Adipose tissue (tissue), 3 donors: ENCODE measurements at regions not wholly inside any gene's neighbourhood (a gene's known extent, or its start where the extent isn't known, plus 50 kb on each side); places are given as distances from the start of the nearest gene placed in this dataset.
"Not testable (repeated sequence)": the region's sequence is repeated elsewhere in the genome, so short reads cannot be mapped to it uniquely, and the experiment has no call there.

Experiments used
- H3K27ac ChIP-seq: one replicate; pipeline ENCODE4 v1.5.1; 2013; ENCODE audit warnings: low read depth, low read length
- WGBS, 3 donors: extraction: QIAGEN DNeasy Blood & Tissue Kit; methylation state at CpG; one replicate each; pipeline ENCODE4 v1.1.7; 2013; 5-methylcytosine and 5-hydroxymethylcytosine counted together
- donor health status: healthy with polysubstance abuse.
- donor health status: Bipolar disorder and iron deficiency.
- donor health status: healthy.

GRCh38 chr13:50376895-50377575 lies 361.8 kb downstream of the KCNRG start:
- WGBS, 3 donors, result 81 to 91% (median 88%) methylated on average over 1 of the region's 1 CpG
- no peak overlapping the region for H3K27ac ChIP-seq

GRCh38 chr13:50377726-50378270 lies 362.6 kb downstream of the KCNRG start:
- WGBS, 3 donors, result 70 to 97% (median 89%) methylated on average over 2 of the region's 2 CpGs
- no peak overlapping the region for H3K27ac ChIP-seq

DNA sequence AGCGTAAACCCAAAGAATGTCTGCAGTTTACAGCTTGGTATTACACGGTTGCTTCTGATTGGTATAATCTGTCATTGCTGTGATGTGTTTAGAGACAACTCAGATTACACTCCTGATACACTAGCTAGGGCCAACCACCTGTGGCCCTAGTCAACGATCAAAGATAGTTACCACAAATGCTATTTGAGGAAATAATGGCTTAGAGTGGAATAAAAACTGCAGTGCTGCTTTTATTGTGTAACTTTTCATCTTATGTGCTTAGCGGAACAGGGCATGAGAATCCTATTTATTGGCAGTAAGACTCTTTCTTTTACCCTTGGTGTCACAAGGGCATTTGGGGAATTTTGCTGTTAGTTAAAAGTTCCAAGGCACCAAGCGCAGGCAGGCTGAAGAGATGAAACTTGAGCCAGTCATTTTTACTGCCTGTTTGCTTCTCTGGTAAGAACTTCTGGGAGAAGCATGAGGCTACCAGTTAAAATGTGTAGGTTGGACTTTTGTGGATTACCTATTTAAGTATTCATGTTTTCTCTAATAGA lies 363.3 kb downstream of the KCNRG start:
- H3K27ac ChIP-seq, result no peak overlapping the region
- WGBS, 3 donors, result 68 to 79% (median 74%) methylated on average over 5 of the region's 5 CpGs

DNA sequence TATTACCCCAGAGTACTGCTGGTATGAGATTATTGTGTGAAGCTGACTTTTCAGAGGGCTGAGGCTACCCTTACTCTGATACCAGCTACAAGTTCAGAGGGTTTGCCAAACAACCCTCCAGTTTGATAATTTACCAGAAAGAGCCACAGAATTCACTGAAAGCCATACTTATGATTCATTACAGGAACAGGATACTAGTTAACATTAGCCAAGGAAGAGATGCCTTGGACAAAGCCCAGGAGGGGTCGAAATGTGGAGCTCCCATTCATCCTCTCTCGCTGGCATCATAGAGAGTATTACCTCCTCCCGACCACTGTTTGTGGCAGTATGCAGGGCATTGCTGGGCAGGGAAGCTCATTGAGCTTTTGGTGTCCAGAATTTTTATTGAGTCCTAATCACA lies 364.3 kb downstream of the KCNRG start:
- WGBS, 3 donors, result 56 to 79% (median 76%) methylated on average over 3 of the region's 3 CpGs
- no peak overlapping the region for H3K27ac ChIP-seq

- H3K27ac ChIP-seq, result no peak overlapping the region
Observed at GRCh38 chr13:50380905-50381304, 365.7 kb downstream of the KCNRG start.

DNA sequence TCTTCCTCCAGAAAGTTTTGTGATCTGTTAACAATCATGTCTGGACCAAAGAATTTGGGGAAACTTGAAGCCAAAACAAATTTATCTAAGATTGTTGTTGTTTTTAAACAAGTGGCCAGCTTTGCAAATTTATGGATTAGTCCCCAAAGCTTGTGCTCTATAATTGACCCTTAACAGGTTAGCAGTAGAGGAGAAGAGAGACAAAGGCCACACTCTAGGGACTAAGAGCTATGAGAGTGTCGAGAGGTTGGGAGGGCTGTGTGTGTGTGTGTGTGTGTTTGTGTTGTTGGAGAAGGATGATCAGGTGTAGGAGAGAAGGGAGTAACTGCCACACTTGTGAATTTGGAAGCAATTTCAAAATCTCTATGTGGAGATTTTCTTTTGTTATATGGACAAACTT lies 367.3 kb downstream of the KCNRG start:
- no peak overlapping the region for H3K27ac ChIP-seq
- WGBS, 3 donors, result 89 to 95% (median 92%) methylated on average over 1 of the region's 1 CpG

DNA sequence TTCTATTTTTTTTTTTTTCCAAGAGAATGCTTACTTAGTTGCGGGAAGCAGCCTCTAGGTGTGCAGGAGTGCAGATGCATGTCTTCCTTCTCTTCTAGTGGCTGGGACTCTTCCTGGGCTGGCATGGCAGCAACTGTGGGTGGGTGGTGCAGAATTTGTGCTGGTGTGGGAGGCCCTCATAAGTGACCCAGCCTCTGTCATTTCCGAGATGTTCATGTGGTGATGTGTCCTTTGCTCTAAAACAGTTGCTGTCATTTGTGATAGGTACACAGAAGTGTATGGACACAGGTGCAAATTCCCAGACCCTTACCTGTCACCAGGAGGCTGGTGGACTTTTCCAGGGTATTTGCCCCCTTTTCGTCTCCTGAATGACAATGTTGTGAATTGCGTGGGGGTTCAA lies 367.7 kb downstream of the KCNRG start:
- WGBS, 3 donors, result 71 to 84% (median 80%) methylated on average over 4 of the region's 4 CpGs
- no peak overlapping the region for H3K27ac ChIP-seq

- 93 to 100% (median 96%) methylated on average over 1 of the region's 1 CpG for WGBS, 3 donors
- no peak overlapping the region for H3K27ac ChIP-seq
Observed at GRCh38 chr13:50384724-50385123, 369.5 kb downstream of the KCNRG start.

GRCh38 chr13:50386541-50387050 lies 371.4 kb downstream of the KCNRG start:
- 58 to 70% (median 67%) methylated on average over 10 of the region's 10 CpGs for WGBS, 3 donors
- H3K27ac ChIP-seq, result no peak overlapping the region

- no peak overlapping the region for H3K27ac ChIP-seq
- 67 to 80% (median 70%) methylated on average over 6 of the region's 6 CpGs for WGBS, 3 donors
Observed at GRCh38 chr13:50387051-50387581, 371.9 kb downstream of the KCNRG start.

- 70 to 82% (median 73%) methylated on average over 3 of the region's 3 CpGs for WGBS, 3 donors
- no peak overlapping the region for H3K27ac ChIP-seq
Observed at GRCh38 chr13:50388481-50388880, 373.2 kb downstream of the KCNRG start.

GRCh38 chr13:50389726-50390125 lies 374.5 kb downstream of the KCNRG start:
- no peak overlapping the region for H3K27ac ChIP-seq

DNA sequence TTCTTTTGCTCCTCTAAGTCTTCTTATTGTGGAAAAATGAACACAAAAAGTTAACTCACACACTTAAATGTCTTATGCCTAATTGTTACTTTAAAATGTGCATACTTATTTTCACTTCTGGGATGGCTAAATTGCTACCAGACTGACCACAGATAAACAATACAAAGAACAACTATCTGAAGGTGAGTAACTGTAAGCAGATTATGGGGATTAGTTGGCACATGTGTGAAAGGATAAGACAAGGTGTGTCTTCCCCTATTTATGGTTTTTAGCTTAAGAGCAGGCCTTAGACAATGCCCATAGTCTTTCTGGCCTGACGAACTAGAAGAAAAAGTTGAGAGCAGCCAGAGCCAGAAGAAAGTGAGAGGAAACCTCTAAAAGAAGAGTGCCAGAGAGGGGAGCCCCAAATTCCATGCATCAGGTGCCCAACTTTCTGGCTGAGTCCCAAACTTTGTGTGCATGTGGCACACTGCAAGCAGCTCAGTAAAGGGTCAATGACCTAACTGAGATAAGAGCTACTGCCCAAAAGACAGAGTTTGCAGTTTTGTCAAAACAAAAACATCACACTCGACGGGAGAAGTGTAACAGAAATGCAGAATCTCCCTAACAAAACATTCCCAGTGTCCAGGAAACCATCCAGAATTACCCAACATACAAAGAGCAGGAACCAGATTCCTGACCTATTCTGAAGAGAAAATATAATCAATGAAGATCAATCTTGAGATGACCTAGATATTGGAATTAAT lies 375.4 kb downstream of the KCNRG start:
- WGBS, 3 donors, result 75 to 83% (median 80%) methylated on average over 3 of the region's 3 CpGs

More at GRCh38 chr13:50389726-50390125, 374.5 kb downstream of the KCNRG start:
- 76 to 88% (median 80%) methylated on average over 4 of the region's 4 CpGs for WGBS, 3 donors

DNA sequence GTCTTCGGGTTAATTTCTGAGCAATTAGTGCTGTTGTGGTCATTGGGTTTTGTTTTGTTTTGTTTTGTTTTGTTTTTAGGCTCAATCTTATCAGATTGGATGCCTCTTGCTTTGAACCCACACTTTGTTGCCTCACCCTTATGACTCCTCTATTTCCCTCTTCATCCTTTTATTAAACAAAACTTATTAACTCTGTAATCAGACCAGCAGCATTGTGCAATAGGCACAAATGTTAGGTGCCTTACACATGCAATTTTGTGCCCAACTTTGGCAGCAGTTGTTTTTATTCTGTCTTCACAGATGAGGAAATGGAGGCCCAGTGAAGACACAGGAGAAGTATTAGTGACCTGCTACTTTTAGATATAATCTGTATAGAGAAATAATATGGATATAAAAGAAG lies 377.7 kb downstream of the KCNRG start:
- no peak overlapping the region for H3K27ac ChIP-seq
- 93 to 97% (median 94%) methylated on average over 1 of the region's 1 CpG for WGBS, 3 donors

More for the DNA sequence above, 375.4 kb downstream of the KCNRG start:
- H3K27ac ChIP-seq, result no peak overlapping the region

- no peak overlapping the region for H3K27ac ChIP-seq
- WGBS, 3 donors, result 54 to 70% (median 65%) methylated on average over 6 of the region's 6 CpGs
Observed at GRCh38 chr13:50393628-50394027, 378.4 kb downstream of the KCNRG start.

GRCh38 chr13:50396001-50396400 lies 380.8 kb downstream of the KCNRG start:
- H3K27ac ChIP-seq, result no peak overlapping the region

GRCh38 chr13:50396618-50397017 lies 381.4 kb downstream of the KCNRG start:
- WGBS, 3 donors, result 93 to 98% (median 97%) methylated on average over 27 to 31 of the region's 31 CpGs
- not testable (repeated sequence) for H3K27ac ChIP-seq

- WGBS, 3 donors, result 57 to 79% (median 77%) methylated on average over 3 of the region's 3 CpGs
- no peak overlapping the region for H3K27ac ChIP-seq
Observed at GRCh38 chr13:50400035-50400726, 384.9 kb downstream of the KCNRG start.
